ENCODE measurements at regions not wholly inside any gene's neighbourhood (a gene's known extent, or its start where the extent isn't known, plus 50 kb on each side); places are given as distances from the start of the nearest gene placed in this dataset.

- peak in 1 of 7 donors; percentile 37 for DNase-seq
- Histone ChIP-seq H3K9me3 (replicated peaks in 1 of 3) (no peaks in the 10 kb centered on the region), H3K4me1 (replicated peaks in 1 of 2) (no peaks in the 10 kb centered on the region), H3K4me3 (no peak overlapping the region), H3K27me3 (no peaks in the 10 kb centered on the region), H3K36me3 (replicated peaks in 1 of 2) (no peaks in the 10 kb centered on the region), H3K27ac (no peak overlapping the region)
- TF ChIP-seq CTCF (IDR thresholded peaks at IDR 0.05) (no peak), POLR2A (IDR thresholded peaks at IDR 0.05) (no peak)
- 66 to 94% (median 75%) methylated on average over 4 of the region's 4 CpGs for WGBS, 4 donors
- intact Hi-C loops (cut with DNase I) = no loop called here
These were observed 231.0 kb upstream of the GMDS start for GRCh38 chr6:2476376-2476775.

- 87 to 93% (median 89%) methylated on average over 9 of the region's 9 CpGs for WGBS, 4 donors
- H3K27ac ChIP-seq = no peak overlapping the region
- no peaks in the 10 kb centered on the region for H3K9me3 ChIP-seq (replicated peaks in 1 of 3)
- H3K4me1 ChIP-seq (replicated peaks in 1 of 2) = no peaks in the 10 kb centered on the region
- intact Hi-C loops (cut with DNase I) = no loop called here
- no peak overlapping the region for H3K4me3 ChIP-seq
- H3K27me3 ChIP-seq = no peaks in the 10 kb centered on the region
- no peak for TF ChIP-seq POLR2A (IDR thresholded peaks at IDR 0.05)
- no peak for TF ChIP-seq CTCF (IDR thresholded peaks at IDR 0.05)
- DNase-seq = no peak
- H3K36me3 ChIP-seq (replicated peaks in 1 of 2) = no peaks in the 10 kb centered on the region
These were observed 226.1 kb upstream of the GMDS start for GRCh38 chr6:2471472-2471871.

GRCh38 chr6:2469428-2469827 is 224.0 kb upstream of the GMDS start:
- no peak for DNase-seq
- Histone ChIP-seq H3K27ac (no peak overlapping the region), H3K9me3 (replicated peaks in 1 of 3) (no peaks in the 10 kb centered on the region), H3K36me3 (replicated peaks in 1 of 2) (no peaks in the 10 kb centered on the region), H3K27me3 (no peaks in the 10 kb centered on the region), H3K4me1 (replicated peaks in 1 of 2) (no peaks in the 10 kb centered on the region), H3K4me3 (no peak overlapping the region)
- intact Hi-C loops (cut with DNase I) = no loop called here
- WGBS, 4 donors = 83 to 100% (median 90%) methylated on average over 2 to 8 of the region's 8 CpGs
- TF ChIP-seq CTCF (IDR thresholded peaks at IDR 0.05) = no peak
- no peak for TF ChIP-seq POLR2A (IDR thresholded peaks at IDR 0.05)

GRCh38 chr6:2468601-2468955 is 223.2 kb upstream of the GMDS start:
- no peak for DNase-seq
- Histone ChIP-seq H3K4me3 (no peak overlapping the region), H3K27ac (no peak overlapping the region), H3K27me3 (no peaks in the 10 kb centered on the region), H3K4me1 (replicated peaks in 1 of 2) (no peaks in the 10 kb centered on the region), H3K9me3 (replicated peaks in 1 of 3) (no peaks in the 10 kb centered on the region), H3K36me3 (replicated peaks in 1 of 2) (no peaks in the 10 kb centered on the region)
- WGBS, 4 donors = 51 to 65% (median 59%) methylated on average over 4 of the region's 4 CpGs
- intact Hi-C loops (cut with DNase I) = no loop called here
- TF ChIP-seq CTCF (IDR thresholded peaks at IDR 0.05) = no peak
- no peak for TF ChIP-seq POLR2A (IDR thresholded peaks at IDR 0.05)

Data from adrenal gland (tissue), 9 donors.